ENCODE measurements at regions not wholly inside any gene's neighbourhood (a gene's known extent, or its start where the extent isn't known, plus 50 kb on each side); places are given as distances from the start of the nearest gene placed in this dataset.

GRCh38 chr11:15852179-15852578 is 504.2 kb downstream of the SOX6 start:
- TF ChIP-seq POLR2A (IDR thresholded peaks at IDR 0.05) (no peak), POLR2AphosphoS5 (IDR thresholded peaks at IDR 0.05) (no peak), CTCF (IDR thresholded peaks at IDR 0.05 in 8 of 11, conservative IDR thresholded peaks at IDR 0.05 in 3 of 11) (peak in 1 of 11 experiments; percentile 8)
- Histone ChIP-seq H3K27ac (peak overlapping the region in 2 of 8 donors; percentile 47 to 75), H3K36me3 (no peaks in the 10 kb centered on the region), H3K27me3 (replicated peaks in 1 of 7) (no peaks in the 10 kb centered on the region), H3K4me1 (no peaks in the 10 kb centered on the region), H3K9me3 (no peaks in the 10 kb centered on the region), H3K4me3 (no peak overlapping the region)
- no peak for DNase-seq
- WGBS, 5 donors: 60 to 70% (median 67%) methylated on average over 3 of the region's 3 CpGs
- intact Hi-C loops (cut with DNase I; ENCODE audit: low total_unique reads): no loop called here

GRCh38 chr11:15854245-15854644 is 502.1 kb downstream of the SOX6 start:
- DNase-seq: no peak
- no peak overlapping the region for H3K4me3 ChIP-seq
- no peaks in the 10 kb centered on the region for H3K36me3 ChIP-seq
- no peaks in the 10 kb centered on the region for H3K4me1 ChIP-seq
- no peaks in the 10 kb centered on the region for H3K27me3 ChIP-seq (replicated peaks in 1 of 7)
- no peak overlapping the region for H3K27ac ChIP-seq
- intact Hi-C loops (cut with DNase I; ENCODE audit: low total_unique reads): no loop called here
- no peak for TF ChIP-seq POLR2AphosphoS5 (IDR thresholded peaks at IDR 0.05)
- no peak for TF ChIP-seq POLR2A (IDR thresholded peaks at IDR 0.05)
- H3K9me3 ChIP-seq: no peaks in the 10 kb centered on the region

GRCh38 chr11:15858881-15859280 is 497.5 kb downstream of the SOX6 start:
- Histone ChIP-seq H3K4me1 (no peaks in the 10 kb centered on the region), H3K27me3 (replicated peaks in 1 of 7) (no peaks in the 10 kb centered on the region), H3K27ac (no peak overlapping the region), H3K36me3 (no peaks in the 10 kb centered on the region), H3K4me3 (no peak overlapping the region), H3K9me3 (no peaks in the 10 kb centered on the region)
- no peak for TF ChIP-seq POLR2AphosphoS5 (IDR thresholded peaks at IDR 0.05)
- no peak for TF ChIP-seq POLR2A (IDR thresholded peaks at IDR 0.05)
- TF ChIP-seq CTCF (IDR thresholded peaks at IDR 0.05 in 8 of 11, conservative IDR thresholded peaks at IDR 0.05 in 3 of 11): no peak
- no peak for DNase-seq
- WGBS, 5 donors: 82 to 94% (median 89%) methylated on average over 3 of the region's 3 CpGs
- intact Hi-C loops (cut with DNase I; ENCODE audit: low total_unique reads): no loop called here

- no peaks in the 10 kb centered on the region for H3K4me1 ChIP-seq
- no peak overlapping the region for H3K4me3 ChIP-seq
- no peaks in the 10 kb centered on the region for H3K9me3 ChIP-seq
- intact Hi-C loops (cut with DNase I; ENCODE audit: low total_unique reads): no loop called here
- TF ChIP-seq POLR2A (IDR thresholded peaks at IDR 0.05): no peak
- no peak for TF ChIP-seq CTCF (IDR thresholded peaks at IDR 0.05 in 8 of 11, conservative IDR thresholded peaks at IDR 0.05 in 3 of 11)
- TF ChIP-seq POLR2AphosphoS5 (IDR thresholded peaks at IDR 0.05): no peak
- no peaks in the 10 kb centered on the region for H3K36me3 ChIP-seq
- no peaks in the 10 kb centered on the region for H3K27me3 ChIP-seq (replicated peaks in 1 of 7)
- no peak overlapping the region for H3K27ac ChIP-seq
- WGBS, 5 donors: 91 to 99% (median 93%) methylated on average over 3 of the region's 3 CpGs
- DNase-seq: no peak
Measured at GRCh38 chr11:15859411-15859810, 496.9 kb downstream of the SOX6 start.

GRCh38 chr11:15861256-15861655 is 495.1 kb downstream of the SOX6 start:
- H3K36me3 ChIP-seq: no peaks in the 10 kb centered on the region
- H3K4me3 ChIP-seq: no peak overlapping the region
- no peaks in the 10 kb centered on the region for H3K9me3 ChIP-seq
- intact Hi-C loops (cut with DNase I; ENCODE audit: low total_unique reads): no loop called here
- no peak for TF ChIP-seq CTCF (IDR thresholded peaks at IDR 0.05 in 8 of 11, conservative IDR thresholded peaks at IDR 0.05 in 3 of 11)
- TF ChIP-seq POLR2AphosphoS5 (IDR thresholded peaks at IDR 0.05): no peak
- no peak for TF ChIP-seq POLR2A (IDR thresholded peaks at IDR 0.05)
- H3K27ac ChIP-seq: no peak overlapping the region
- H3K4me1 ChIP-seq: no peaks in the 10 kb centered on the region
- WGBS, 5 donors: 79 to 89% (median 82%) methylated on average over 2 of the region's 2 CpGs
- DNase-seq: no peak
- no peaks in the 10 kb centered on the region for H3K27me3 ChIP-seq (replicated peaks in 1 of 7)
